AG04449 (cell line): ENCODE measurements at regions not wholly inside any gene's neighbourhood (a gene's known extent, or its start where the extent isn't known, plus 50 kb on each side); places are given as distances from the start of the nearest gene placed in this dataset.

Experiments used
- CTCF ChIA-PET: fragments of 350-600 bp; formaldehyde crosslinking; extraction: SDS; loops from one replicate; lab custom pipeline; 2021; ENCODE audit warnings: antibody characterized with exemption; lab: Yijun Ruan, JAX
- POLR2A ChIA-PET: fragments of 400-600, 350-600 bp; formaldehyde crosslinking; extraction: SDS; loops from one replicate; lab custom pipeline; 2020; ENCODE audit warnings: antibody characterized with exemption, inconsistent platforms; lab: Yijun Ruan, JAX
- DNase-seq: peaks from one replicate; pipeline ENCODE4 v3.0.0-alpha.2; 2010; ENCODE audit warnings: low read depth, low spot score
- H3K4me3 ChIP-seq: 2 replicates; pipeline ENCODE4 v1.5.1; 2011; ENCODE audit warnings: low read depth, mild to moderate bottlenecking, control low read depth, low read length
- TF ChIP-seq, protein P1 (sequence below): IDR thresholded peaks from one replicate; pipeline ENCODE4 v1.5.1; 2011; ENCODE audit warnings: mild to moderate bottlenecking, moderate library complexity, low read length, control low read depth, inconsistent platforms; ENCODE audit not compliant: insufficient read depth; ENCODE audit errors: missing control alignments

DNA sequence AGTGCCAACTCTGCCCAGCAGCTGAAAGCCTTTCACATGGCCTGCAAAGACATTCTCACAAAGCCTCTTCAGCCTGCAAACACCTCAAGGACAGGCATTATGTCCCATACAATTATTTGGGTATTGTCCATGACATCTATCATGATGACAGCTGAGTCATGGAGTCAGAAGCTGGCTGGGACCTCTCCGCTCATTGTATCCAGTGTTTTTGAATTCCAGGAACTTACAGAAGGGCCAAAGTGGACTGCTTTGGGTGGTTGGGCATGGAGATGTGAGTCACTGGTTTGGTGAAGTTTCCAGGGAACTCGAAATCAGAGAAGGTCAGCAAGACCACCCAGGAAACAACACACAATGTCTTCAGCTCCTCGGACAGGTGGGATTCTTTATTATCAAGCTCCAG is 188.6 kb upstream of the CCL2 start:
- TF ChIP-seq, protein P1, sequence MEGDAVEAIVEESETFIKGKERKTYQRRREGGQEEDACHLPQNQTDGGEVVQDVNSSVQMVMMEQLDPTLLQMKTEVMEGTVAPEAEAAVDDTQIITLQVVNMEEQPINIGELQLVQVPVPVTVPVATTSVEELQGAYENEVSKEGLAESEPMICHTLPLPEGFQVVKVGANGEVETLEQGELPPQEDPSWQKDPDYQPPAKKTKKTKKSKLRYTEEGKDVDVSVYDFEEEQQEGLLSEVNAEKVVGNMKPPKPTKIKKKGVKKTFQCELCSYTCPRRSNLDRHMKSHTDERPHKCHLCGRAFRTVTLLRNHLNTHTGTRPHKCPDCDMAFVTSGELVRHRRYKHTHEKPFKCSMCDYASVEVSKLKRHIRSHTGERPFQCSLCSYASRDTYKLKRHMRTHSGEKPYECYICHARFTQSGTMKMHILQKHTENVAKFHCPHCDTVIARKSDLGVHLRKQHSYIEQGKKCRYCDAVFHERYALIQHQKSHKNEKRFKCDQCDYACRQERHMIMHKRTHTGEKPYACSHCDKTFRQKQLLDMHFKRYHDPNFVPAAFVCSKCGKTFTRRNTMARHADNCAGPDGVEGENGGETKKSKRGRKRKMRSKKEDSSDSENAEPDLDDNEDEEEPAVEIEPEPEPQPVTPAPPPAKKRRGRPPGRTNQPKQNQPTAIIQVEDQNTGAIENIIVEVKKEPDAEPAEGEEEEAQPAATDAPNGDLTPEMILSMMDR, result no peak
- no peak overlapping the region for H3K4me3 ChIP-seq
- DNase-seq, result no peak
- ChIA-PET CTCF (no interaction called here), POLR2A (no interaction called here)

DNA sequence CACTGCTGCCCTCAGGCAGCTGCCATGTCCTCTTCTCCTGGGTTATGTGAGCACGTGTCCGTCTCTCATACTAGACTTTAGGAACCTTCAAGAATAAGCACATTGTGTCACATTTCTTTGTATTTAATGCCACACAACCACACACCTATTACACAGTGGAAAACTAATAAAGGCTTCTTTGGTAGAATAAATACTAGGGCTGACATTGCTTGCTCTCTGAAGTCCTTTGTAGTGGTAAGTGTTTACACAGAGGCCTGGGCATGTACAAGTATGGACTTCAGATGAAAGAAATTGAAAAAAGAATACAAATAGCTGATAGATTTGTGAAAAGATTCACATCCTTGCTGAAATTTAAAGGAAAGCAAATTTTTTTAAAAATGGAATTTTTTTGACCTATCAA is 188.1 kb upstream of the CCL2 start:
- POLR2A ChIA-PET, result no interaction called here
- TF ChIP-seq, protein P1, result no peak
- no peak overlapping the region for H3K4me3 ChIP-seq
- CTCF ChIA-PET, result no interaction called here
- no peak for DNase-seq

DNA sequence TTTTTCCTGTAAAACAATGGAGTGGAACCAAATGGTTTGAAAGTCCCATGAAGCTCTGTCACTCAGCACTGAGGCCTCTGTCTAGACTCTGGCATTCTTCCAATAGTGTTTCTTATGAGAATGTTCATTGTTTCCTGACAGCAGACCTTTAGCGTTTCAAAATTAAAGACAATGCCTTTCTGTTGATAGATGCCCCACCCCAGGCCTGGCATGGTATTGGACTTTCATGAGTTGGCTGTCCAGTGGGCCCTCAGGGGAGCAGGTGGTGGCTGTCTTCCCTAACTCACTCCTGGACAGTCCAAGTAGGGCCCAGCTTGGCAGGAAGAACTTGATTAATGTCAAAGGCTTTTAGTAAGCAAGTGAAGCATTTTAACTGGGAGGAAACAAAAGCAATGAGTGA is 186.5 kb upstream of the CCL2 start:
- ChIA-PET POLR2A (no interaction called here), CTCF (no interaction called here)
- TF ChIP-seq, protein P1, result no peak
- no peak for DNase-seq
- H3K4me3 ChIP-seq, result no peak overlapping the region

DNA sequence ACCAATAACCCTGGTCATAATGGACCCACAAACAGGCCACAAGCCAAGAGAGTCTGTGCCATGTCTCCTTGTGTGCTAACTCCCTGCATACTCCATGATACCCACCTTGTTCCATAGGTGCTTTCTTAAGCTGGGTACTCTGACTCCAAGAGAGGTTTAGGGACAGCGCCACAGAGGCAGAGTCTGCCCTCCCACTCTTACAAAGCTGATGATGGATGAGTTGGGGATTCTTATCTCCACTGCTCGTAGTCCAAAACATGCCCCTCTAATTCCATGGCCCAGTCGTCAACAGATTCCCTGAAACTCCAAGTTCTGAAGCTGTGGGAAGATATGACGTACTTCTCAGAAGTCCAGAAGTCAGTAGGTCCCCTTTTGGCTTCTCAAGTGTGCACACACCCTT is 184.4 kb upstream of the CCL2 start:
- POLR2A ChIA-PET, result no interaction called here
- H3K4me3 ChIP-seq, result no peak overlapping the region
- TF ChIP-seq, protein P1, result no peak
- CTCF ChIA-PET, result no interaction called here
- DNase-seq, result no peak

DNA sequence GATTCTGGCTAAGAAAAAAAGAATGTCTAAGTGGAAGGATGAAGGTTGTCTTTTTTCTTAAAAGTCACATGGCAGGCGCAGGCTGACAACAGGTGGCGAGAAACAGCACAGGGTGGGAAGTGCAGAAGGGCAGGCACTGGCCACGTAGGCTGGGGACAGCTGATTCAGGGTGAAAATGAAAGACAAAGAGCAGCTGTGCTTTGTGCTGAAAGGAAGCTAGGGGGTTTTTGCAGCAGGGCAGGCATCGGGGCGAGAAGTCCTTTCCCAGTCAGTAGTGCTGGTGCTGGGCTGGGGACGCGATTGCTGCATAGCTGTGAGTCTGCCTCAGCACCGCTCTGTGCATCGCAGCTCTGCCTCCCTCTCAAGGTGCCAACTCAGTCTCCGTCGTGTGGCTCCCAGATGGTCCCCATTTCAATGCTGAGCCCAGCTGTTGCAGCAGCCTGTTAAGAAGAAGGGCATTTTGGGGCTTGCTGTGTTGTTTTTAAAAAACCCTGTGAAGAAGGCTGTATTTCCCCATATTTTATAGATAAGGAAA is 183.1 kb upstream of the CCL2 start:
- TF ChIP-seq, protein P1, result no peak
- CTCF ChIA-PET, result interaction anchor here (0.9 kb wide), 1 partner anchor 9 kb away, joined by 3 read pairs; no protein-coding TSS in a partner anchor
- no peak for DNase-seq
- no peak overlapping the region for H3K4me3 ChIP-seq
- POLR2A ChIA-PET, result no interaction called here

DNA sequence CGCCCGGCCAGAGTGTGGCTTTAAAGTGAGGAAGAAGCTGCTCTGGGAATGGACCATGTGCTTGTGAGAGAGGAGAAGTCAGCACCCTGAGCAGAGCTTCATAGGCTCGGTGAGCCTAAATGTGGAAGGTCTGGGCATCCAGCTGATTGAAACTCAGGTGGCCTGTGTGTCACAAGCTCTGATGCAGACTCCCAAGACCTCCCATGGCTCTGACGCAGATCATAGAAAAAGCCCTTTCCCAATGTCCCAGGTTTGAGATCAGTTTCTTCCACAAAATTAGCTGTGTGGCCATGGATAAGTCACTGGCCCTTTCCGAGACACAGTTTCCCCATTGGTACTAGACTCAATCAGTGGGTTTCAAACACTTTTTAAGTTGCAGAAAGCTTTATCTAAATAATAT is 180.0 kb upstream of the CCL2 start:
- no peak overlapping the region for H3K4me3 ChIP-seq
- DNase-seq, result no peak
- ChIA-PET CTCF (no interaction called here), POLR2A (no interaction called here)
- TF ChIP-seq, protein P1, result no peak
